CD4-positive, alpha-beta T cell (primary cell): ENCODE measurements at regions not wholly inside any gene's neighbourhood (a gene's known extent, or its start where the extent isn't known, plus 50 kb on each side); places are given as distances from the start of the nearest gene placed in this dataset.

Experiments used
- ATAC-seq: fragments of 200-7000 bp; cut with Tn5 transposase; one replicate; pipeline ENCODE4 v1.10.0; 2022; ENCODE audit warnings: mild to moderate bottlenecking; ENCODE audit not compliant: poor library complexity
- CTCF ChIA-PET: fragments of 350-600 bp; sonication (Branson Sonifier 250); formaldehyde crosslinking; loops from one replicate; lab custom pipeline; 2021; ENCODE audit warnings: antibody characterized with exemption, inconsistent platforms; lab: Charles Lee
- POLR2A ChIA-PET: fragments of 350-600 bp; sonication (Branson Sonifier 250); formaldehyde crosslinking; loops from one replicate; lab custom pipeline; 2021; ENCODE audit warnings: antibody characterized with exemption, inconsistent platforms; lab: Charles Lee
- DNase-seq, 14 experiments: peaks; one replicate each; pipeline ENCODE4 v3.0.0-alpha.2; 2013 to 2020; ENCODE audit warnings: mixed read lengths in 2 of 14
- H3K27ac ChIP-seq, 2 donors: one replicate each; pipeline versions ENCODE4 v1.5.1 to v1.7.0; 2013; ENCODE audit warnings: low read length in 2 of 2, low read depth in 1 of 2, mild to moderate bottlenecking in 1 of 2
- H3K27me3 ChIP-seq, 2 experiments: 1 replicate in 1 of 2; 2 replicates in 1 of 2; pipeline versions ENCODE4 v1.6.1 to v1.7.0; 2013; ENCODE audit warnings: low read length in 2 of 2, control low read depth in 1 of 2, mild to moderate bottlenecking in 1 of 2, moderate library complexity in 1 of 2; ENCODE audit not compliant: insufficient read depth in 2 of 2, control insufficient read depth in 1 of 2
- H3K36me3 ChIP-seq: one replicate; pipeline ENCODE4 v1.6.1; 2013; ENCODE audit warnings: low read length, control low read depth; ENCODE audit not compliant: insufficient read depth
- H3K4me1 ChIP-seq: one replicate; pipeline ENCODE4 v1.6.1; 2013; ENCODE audit warnings: low read length, control low read depth; ENCODE audit not compliant: insufficient read depth
- H3K4me3 ChIP-seq: one replicate; pipeline ENCODE4 v1.5.1; 2013; ENCODE audit warnings: mild to moderate bottlenecking, low read length, moderate library complexity
- H3K9me3 ChIP-seq, 2 experiments: 1 replicate in 1 of 2; 2 replicates in 1 of 2; pipeline versions ENCODE4 v1.6.1 to v1.7.0; 2013; ENCODE audit warnings: low read length in 2 of 2, mild to moderate bottlenecking in 2 of 2, control low read depth in 1 of 2, moderate library complexity in 1 of 2; ENCODE audit not compliant: control insufficient read depth in 1 of 2, insufficient read depth in 1 of 2
- H3K27ac Mint-ChIP-seq: one replicate; pipeline ENCODE4 v1.8.0; 2020; ENCODE audit warnings: mixed read lengths
- H3K27me3 Mint-ChIP-seq: one replicate; pipeline ENCODE4 v1.8.0; 2021; ENCODE audit warnings: mixed read lengths
- H3K36me3 Mint-ChIP-seq: one replicate; pipeline ENCODE4 v1.8.0; 2021; ENCODE audit warnings: low read depth, mixed read lengths
- H3K4me1 Mint-ChIP-seq: one replicate; pipeline ENCODE4 v1.8.0; 2021; ENCODE audit warnings: low read depth, mixed read lengths
- H3K4me3 Mint-ChIP-seq: one replicate; pipeline ENCODE4 v1.8.0; 2020; ENCODE audit warnings: mild to moderate bottlenecking, mixed read lengths
- H3K9me3 Mint-ChIP-seq: one replicate; pipeline ENCODE4 v1.8.0; 2020; ENCODE audit warnings: mixed read lengths
- intact Hi-C, 2 experiments: fragments of 100-400 bp; cut with DNase I in 1 of 2; cut with micrococcal nuclease in 1 of 2; formaldehyde crosslinking; loops; one replicate each; pipeline versions ENCODE4 v1.15.1 to v1.9.0; 2023 to 2025; cut with DNase I, micrococcal nuclease
- TF ChIP-seq, protein P1 (sequence below): fragments of 200-600 bp; IDR thresholded peaks from one replicate; pipeline ENCODE4 v1.8.0; 2022; ENCODE audit warnings: antibody characterized with exemption, mild to moderate bottlenecking

DNA sequence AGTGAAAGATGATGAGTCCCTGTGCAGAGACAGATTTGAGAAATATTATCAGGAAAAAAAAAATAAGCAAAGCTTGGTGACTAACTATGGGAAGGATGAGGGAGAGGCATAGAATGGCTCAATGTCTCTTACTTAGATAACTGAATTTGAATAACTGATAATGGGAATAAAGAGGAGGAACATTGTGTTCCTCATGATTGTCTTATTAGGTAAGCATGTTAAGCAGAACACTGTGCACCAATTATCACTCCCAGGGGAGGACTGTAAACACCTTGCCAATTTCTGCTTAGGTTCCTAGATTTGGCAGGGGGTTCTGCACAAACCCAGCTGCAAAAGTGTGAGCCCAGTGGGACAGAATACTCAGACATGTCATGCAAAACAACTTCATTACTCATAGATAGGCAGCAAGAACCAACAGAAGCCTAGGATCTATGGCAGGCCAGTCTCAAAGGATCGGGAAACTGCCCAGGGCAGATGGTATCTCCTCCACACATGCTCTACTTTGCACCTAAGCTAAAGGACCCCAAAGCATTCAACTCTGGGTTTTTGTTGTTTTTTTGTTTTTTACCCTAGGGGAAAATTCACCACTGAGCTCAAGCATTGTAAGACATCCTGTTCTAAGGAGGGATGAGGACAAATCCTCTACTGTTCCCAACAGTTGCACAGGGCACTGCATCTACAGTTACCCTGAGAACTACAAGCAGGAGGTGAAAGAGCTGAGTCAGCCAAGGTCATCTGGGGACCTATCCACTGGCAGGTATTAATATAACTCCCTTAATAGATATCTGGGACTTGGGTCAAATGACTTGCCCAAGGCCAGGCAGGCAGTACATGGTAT is 907.0 kb downstream of the RAPGEF2 start:
- peaks cover 13% of the 10 kb centered on the region for H3K9me3 Mint-ChIP-seq
- no peaks in the 10 kb centered on the region for H3K4me1 Mint-ChIP-seq
- Histone ChIP-seq H3K27me3 (no peaks in the 10 kb centered on the region), H3K27ac (no peak overlapping the region), H3K4me1 (no peaks in the 10 kb centered on the region), H3K9me3 (peaks cover 0 to 5% of the 10 kb centered on the region in 2 experiments), H3K4me3 (no peak overlapping the region), H3K36me3 (no peaks in the 10 kb centered on the region)
- intact Hi-C loops = no loop called here
- H3K4me3 Mint-ChIP-seq = no peak overlapping the region
- H3K36me3 Mint-ChIP-seq = no peaks in the 10 kb centered on the region
- no peak for DNase-seq
- no peaks in the 10 kb centered on the region for H3K27me3 Mint-ChIP-seq
- TF ChIP-seq, protein P1, sequence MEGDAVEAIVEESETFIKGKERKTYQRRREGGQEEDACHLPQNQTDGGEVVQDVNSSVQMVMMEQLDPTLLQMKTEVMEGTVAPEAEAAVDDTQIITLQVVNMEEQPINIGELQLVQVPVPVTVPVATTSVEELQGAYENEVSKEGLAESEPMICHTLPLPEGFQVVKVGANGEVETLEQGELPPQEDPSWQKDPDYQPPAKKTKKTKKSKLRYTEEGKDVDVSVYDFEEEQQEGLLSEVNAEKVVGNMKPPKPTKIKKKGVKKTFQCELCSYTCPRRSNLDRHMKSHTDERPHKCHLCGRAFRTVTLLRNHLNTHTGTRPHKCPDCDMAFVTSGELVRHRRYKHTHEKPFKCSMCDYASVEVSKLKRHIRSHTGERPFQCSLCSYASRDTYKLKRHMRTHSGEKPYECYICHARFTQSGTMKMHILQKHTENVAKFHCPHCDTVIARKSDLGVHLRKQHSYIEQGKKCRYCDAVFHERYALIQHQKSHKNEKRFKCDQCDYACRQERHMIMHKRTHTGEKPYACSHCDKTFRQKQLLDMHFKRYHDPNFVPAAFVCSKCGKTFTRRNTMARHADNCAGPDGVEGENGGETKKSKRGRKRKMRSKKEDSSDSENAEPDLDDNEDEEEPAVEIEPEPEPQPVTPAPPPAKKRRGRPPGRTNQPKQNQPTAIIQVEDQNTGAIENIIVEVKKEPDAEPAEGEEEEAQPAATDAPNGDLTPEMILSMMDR = no peak
- ChIA-PET CTCF (no interaction called here), POLR2A (no interaction called here)
- no peak for ATAC-seq
- no peak overlapping the region for H3K27ac Mint-ChIP-seq

DNA sequence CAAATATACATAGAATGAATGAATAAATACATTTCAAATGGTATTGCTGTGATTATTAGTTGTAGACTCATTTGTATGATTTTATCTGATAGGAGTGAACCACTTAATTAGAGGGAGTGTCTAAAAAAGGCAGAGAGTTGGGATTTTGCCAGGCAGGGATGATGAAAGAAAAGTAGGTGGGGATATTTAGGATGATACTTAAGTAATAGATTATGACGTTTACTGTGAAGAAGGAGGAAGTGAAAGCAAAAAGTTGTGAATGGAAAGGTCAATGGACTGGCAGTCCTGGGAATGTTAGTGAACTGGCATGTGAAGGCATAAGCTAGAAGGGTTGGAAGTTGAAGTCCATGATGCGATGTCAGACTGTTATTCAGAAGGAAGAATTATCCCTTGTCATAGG is 917.1 kb downstream of the RAPGEF2 start:
- intact Hi-C loops = no loop called here

DNA sequence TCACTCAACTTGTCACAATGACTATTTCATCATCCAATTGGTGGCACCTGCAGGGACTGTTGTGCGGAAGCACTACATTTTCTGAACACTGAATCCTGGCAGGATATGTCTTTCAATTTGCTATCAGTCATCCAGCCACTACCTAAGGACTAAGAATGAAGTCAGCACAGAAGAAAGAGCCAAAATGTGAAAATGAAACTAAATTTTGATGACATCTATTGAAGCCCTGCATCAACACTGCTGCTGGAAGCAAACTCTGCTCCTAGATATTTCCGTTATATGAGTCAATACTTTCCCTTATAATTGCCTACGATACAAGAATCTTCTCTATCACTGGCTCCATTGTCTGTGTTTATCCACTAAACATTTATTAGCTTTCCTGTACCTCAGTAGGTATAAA is 917.9 kb downstream of the RAPGEF2 start:
- H3K27ac ChIP-seq = no peak overlapping the region
- Mint-ChIP-seq H3K27me3 (no peaks in the 10 kb centered on the region), H3K27ac (no peak overlapping the region), H3K36me3 (no peaks in the 10 kb centered on the region), H3K4me1 (no peaks in the 10 kb centered on the region), H3K4me3 (no peak overlapping the region), H3K9me3 (peaks cover 13% of the 10 kb centered on the region)
- no peak for DNase-seq
- no peaks in the 10 kb centered on the region for H3K4me1 ChIP-seq
- POLR2A ChIA-PET = no interaction called here
- CTCF ChIA-PET = no interaction called here
- H3K9me3 ChIP-seq = peaks cover 0 to 13% of the 10 kb centered on the region in 2 experiments
- intact Hi-C loops = no loop called here
- H3K4me3 ChIP-seq = no peak overlapping the region
- ATAC-seq = no peak
- no peaks in the 10 kb centered on the region for H3K27me3 ChIP-seq
- TF ChIP-seq, protein P1 = no peak
- no peaks in the 10 kb centered on the region for H3K36me3 ChIP-seq

More for the DNA sequence above, 917.1 kb downstream of the RAPGEF2 start:
- TF ChIP-seq, protein P1 = no peak
- H3K27me3 Mint-ChIP-seq = no peaks in the 10 kb centered on the region
- H3K36me3 Mint-ChIP-seq = no peaks in the 10 kb centered on the region
- H3K4me1 ChIP-seq = no peaks in the 10 kb centered on the region
- peaks cover 13% of the 10 kb centered on the region for H3K9me3 Mint-ChIP-seq
- H3K36me3 ChIP-seq = no peaks in the 10 kb centered on the region
- H3K4me1 Mint-ChIP-seq = no peaks in the 10 kb centered on the region
- no peak overlapping the region for H3K27ac ChIP-seq
- ATAC-seq (no peak), DNase-seq (no peak)
- H3K27ac Mint-ChIP-seq = no peak overlapping the region
- H3K27me3 ChIP-seq = no peaks in the 10 kb centered on the region
- H3K4me3 ChIP-seq = no peak overlapping the region
- ChIA-PET CTCF (no interaction called here), POLR2A (no interaction called here)
- H3K4me3 Mint-ChIP-seq = no peak overlapping the region
- peaks cover 0 to 13% of the 10 kb centered on the region in 2 experiments for H3K9me3 ChIP-seq
